Endothelial cell of umbilical vein (primary cell): ENCODE measurements at regions not wholly inside any gene's neighbourhood (a gene's known extent, or its start where the extent isn't known, plus 50 kb on each side); places are given as distances from the start of the nearest gene placed in this dataset.

Experiments used
- BruUV-seq: library from RNA; stranded (reverse); fragments of 400-500 nt; replicated peaks from 2 replicates; lab custom pipeline; 2021; lab: Mats Ljungman, UMichigan
- CTCF ChIA-PET: fragments of 300-600, 350-600 bp; sonication (Branson Sonifier 250); formaldehyde crosslinking; loops from one replicate; lab custom pipeline; 2021; ENCODE audit warnings: antibody characterized with exemption, inconsistent platforms; lab: Charles Lee
- POLR2A ChIA-PET: fragments of 300-600, 350-600 bp; sonication (Branson Sonifier 250); formaldehyde crosslinking; loops from one replicate; lab custom pipeline; 2021; ENCODE audit warnings: antibody characterized with exemption, inconsistent platforms; lab: Charles Lee
- DNase-seq: peaks from one replicate; pipeline ENCODE4 v3.0.0-alpha.2; 2011; ENCODE audit warnings: low read depth, low spot score
- FAIRE-seq: peaks from 2 replicates; lab custom pipeline; 2011; peaks lifted over from hg19 to GRCh38; lab: Jason Lieb, UNC
- H2AFZ ChIP-seq: 2 replicates; pipeline ENCODE4 v1.6.0; 2012; ENCODE audit warnings: low read depth, low read length, control low read depth, inconsistent platforms
- H3K27ac ChIP-seq: 2 replicates; pipeline ENCODE4 v1.5.1; 2011; ENCODE audit warnings: low read depth, mild to moderate bottlenecking, control low read depth, low read length, moderate library complexity; ENCODE audit not compliant: insufficient read depth
- H3K27me3 ChIP-seq, 2 experiments: 2 replicates each; pipeline versions ENCODE4 v1.6.0 to v1.6.1; 2011; ENCODE audit warnings: low read length in 2 of 2, mixed read lengths in 1 of 2; ENCODE audit not compliant: control insufficient read depth in 2 of 2, insufficient read depth in 2 of 2
- H3K36me3 ChIP-seq, 2 experiments: 2 replicates in 1 of 2; 3 replicates in 1 of 2; pipeline ENCODE4 v1.5.1; 2011; ENCODE audit warnings: low read length in 2 of 2, mild to moderate bottlenecking in 1 of 2, moderate library complexity in 1 of 2; ENCODE audit not compliant: control insufficient read depth in 2 of 2, insufficient read depth in 2 of 2; ENCODE audit errors: extremely low read depth in 1 of 2
- H3K4me1 ChIP-seq: 3 replicates; pipeline ENCODE4 v1.5.1; 2011; ENCODE audit warnings: mild to moderate bottlenecking, low read length; ENCODE audit not compliant: control insufficient read depth, insufficient read depth; ENCODE audit errors: extremely low read depth
- H3K4me2 ChIP-seq: 2 replicates; pipeline ENCODE4 v1.6.1; 2011; ENCODE audit warnings: low read length, control low read depth, mixed read lengths; ENCODE audit not compliant: insufficient read depth
- H3K4me3 ChIP-seq, 3 experiments: fragments of 200-600 bp in 1 of 3; sonication (generic), shearing (Covaris generic) in 1 of 3; replicated peaks in 1 of 3; 2 replicates each; pipeline ENCODE4 v1.5.1; 2011 to 2016; ENCODE audit warnings: control low read depth in 3 of 3, low read length in 3 of 3, mild to moderate bottlenecking in 2 of 3, inconsistent platforms in 1 of 3, low read depth in 1 of 3, moderate library complexity in 1 of 3; ENCODE audit not compliant: insufficient read depth in 1 of 3
- H3K79me2 ChIP-seq: 2 replicates; pipeline ENCODE4 v1.6.0; 2012; ENCODE audit warnings: low read length, inconsistent platforms; ENCODE audit not compliant: control insufficient read depth, insufficient read depth
- H3K9ac ChIP-seq: replicated peaks from 2 replicates; pipeline ENCODE3; 2011; ENCODE audit warnings: low read length, control low read depth; ENCODE audit not compliant: insufficient read depth; ENCODE audit errors: extremely low read depth
- H3K9me1 ChIP-seq: replicated peaks from 3 replicates; pipeline ENCODE4 v1.6.0; 2011; ENCODE audit warnings: mild to moderate bottlenecking, low read length; ENCODE audit not compliant: control insufficient read depth, insufficient read depth; ENCODE audit errors: extremely low read depth
- H3K9me3 ChIP-seq: replicated peaks from 2 replicates; pipeline ENCODE4 v1.5.1; 2012; ENCODE audit warnings: low read length, inconsistent platforms; ENCODE audit not compliant: control insufficient read depth, insufficient read depth
- H4K20me1 ChIP-seq: replicated peaks from 2 replicates; pipeline ENCODE3; 2011; ENCODE audit warnings: mild to moderate bottlenecking, low read length; ENCODE audit not compliant: control insufficient read depth, insufficient read depth; ENCODE audit errors: extremely low read depth
- EZH2 ChIP-seq: IDR thresholded peaks from 2 replicates; pipeline ENCODE4 v1.6.1; 2012; ENCODE audit warnings: borderline replicate concordance, low read depth, mild to moderate bottlenecking, moderate library complexity, low read length, inconsistent platforms; ENCODE audit not compliant: severe bottlenecking
- FOS ChIP-seq: IDR thresholded peaks from 2 replicates; pipeline ENCODE4 v1.6.1; 2011; ENCODE audit warnings: mild to moderate bottlenecking, low read length, moderate library complexity, borderline replicate concordance; ENCODE audit not compliant: insufficient read depth
- GATA2 ChIP-seq: IDR thresholded peaks from 2 replicates; pipeline ENCODE4 v1.7.0; 2011; ENCODE audit warnings: low read depth, mild to moderate bottlenecking, moderate library complexity, mixed read lengths, low read length; ENCODE audit not compliant: insufficient read length, insufficient read depth
- JUN ChIP-seq: IDR thresholded peaks from 2 replicates; pipeline ENCODE4 v1.6.1; 2011; ENCODE audit warnings: borderline replicate concordance, low read depth; ENCODE audit not compliant: insufficient read length, insufficient read depth
- MYC ChIP-seq: IDR thresholded peaks from one replicate; pipeline ENCODE4 v1.6.1; 2011; ENCODE audit warnings: mild to moderate bottlenecking, low read depth, low read length
- POLR2A ChIP-seq: IDR thresholded peaks from 2 replicates; pipeline ENCODE4 v1.6.1; 2012; ENCODE audit warnings: low read depth, mild to moderate bottlenecking, control low read depth, low read length
- POLR2AphosphoS5 ChIP-seq: IDR thresholded peaks from 2 replicates; pipeline ENCODE4 v1.6.1; 2012; ENCODE audit warnings: low read depth, mild to moderate bottlenecking, control low read depth, low read length, moderate library complexity; ENCODE audit not compliant: insufficient read depth
- dilution Hi-C: fragments of 300-500 bp; cut with MboI; formaldehyde crosslinking; loops from one replicate; pipeline ENCODE4 v1.15.0; 2019; ENCODE audit warnings: low sequenced_read_pairs; ENCODE audit not compliant: extremely low pct_ligation_motif_present
- intact Hi-C: fragments of 100-400 bp; cut with micrococcal nuclease; formaldehyde crosslinking; loops from one replicate; pipeline ENCODE4 v1.10.0; 2022
- TF ChIP-seq, protein P1 (sequence below), 2 donors: IDR thresholded peaks; 1 replicate in 1 of 2; 2 replicates in 1 of 2; pipeline ENCODE4 v1.5.1; 2011; ENCODE audit warnings: low read length in 2 of 2, mild to moderate bottlenecking in 2 of 2, moderate library complexity in 2 of 2, control low read depth in 1 of 2, inconsistent platforms in 1 of 2, low read depth in 1 of 2; ENCODE audit not compliant: insufficient read depth in 1 of 2; ENCODE audit errors: extremely low read depth in 1 of 2
- TF ChIP-seq, protein P2 (sequence below): IDR thresholded peaks from 2 replicates; pipeline ENCODE4 v1.6.1; 2011; ENCODE audit not compliant: insufficient read depth, insufficient read length

DNA sequence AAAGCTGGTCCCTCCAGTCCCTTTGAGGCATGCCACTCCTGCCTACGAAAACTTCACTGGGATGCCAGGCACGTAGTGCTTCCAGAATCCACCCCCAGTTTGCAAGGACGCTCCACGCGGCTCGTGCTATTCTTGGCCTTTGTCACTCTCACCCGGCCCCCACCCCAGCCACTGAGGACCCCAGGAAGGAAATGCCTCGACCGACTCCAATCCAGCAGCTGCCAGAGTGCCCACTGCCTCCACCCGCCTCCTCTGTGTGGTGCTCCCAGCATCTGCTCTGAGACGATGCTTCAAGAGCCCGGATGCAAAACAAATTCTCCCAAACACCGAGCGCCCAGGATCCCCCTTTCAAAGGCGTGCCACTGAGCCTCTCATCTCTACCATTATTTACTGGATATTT is 123.9 kb downstream of the RFLNA start:
- Histone ChIP-seq H3K27me3 (no peaks in the 10 kb centered on the region), H3K4me2 (no peak overlapping the region), H3K36me3 (peaks cover 2 to 15% of the 10 kb centered on the region in 2 experiments), H3K9me1 (no peaks in the 10 kb centered on the region), H3K4me3 (no peak overlapping the region), H3K27ac (no peak overlapping the region), H3K4me1 (peaks cover 19% of the 10 kb centered on the region), H2AFZ (no peak overlapping the region), H4K20me1 (no peaks in the 10 kb centered on the region), H3K9me3 (no peaks in the 10 kb centered on the region), H3K79me2 (peaks cover 2% of the 10 kb centered on the region), H3K9ac (no peak overlapping the region)
- FAIRE-seq = no peak
- no TSS peak for BruUV-seq
- CTCF ChIA-PET = no interaction called here
- POLR2A ChIA-PET = no interaction called here
- DNase-seq = no peak
- dilution Hi-C loops = no loop called here
- intact Hi-C loops = no loop called here
- TF ChIP-seq, protein P1, sequence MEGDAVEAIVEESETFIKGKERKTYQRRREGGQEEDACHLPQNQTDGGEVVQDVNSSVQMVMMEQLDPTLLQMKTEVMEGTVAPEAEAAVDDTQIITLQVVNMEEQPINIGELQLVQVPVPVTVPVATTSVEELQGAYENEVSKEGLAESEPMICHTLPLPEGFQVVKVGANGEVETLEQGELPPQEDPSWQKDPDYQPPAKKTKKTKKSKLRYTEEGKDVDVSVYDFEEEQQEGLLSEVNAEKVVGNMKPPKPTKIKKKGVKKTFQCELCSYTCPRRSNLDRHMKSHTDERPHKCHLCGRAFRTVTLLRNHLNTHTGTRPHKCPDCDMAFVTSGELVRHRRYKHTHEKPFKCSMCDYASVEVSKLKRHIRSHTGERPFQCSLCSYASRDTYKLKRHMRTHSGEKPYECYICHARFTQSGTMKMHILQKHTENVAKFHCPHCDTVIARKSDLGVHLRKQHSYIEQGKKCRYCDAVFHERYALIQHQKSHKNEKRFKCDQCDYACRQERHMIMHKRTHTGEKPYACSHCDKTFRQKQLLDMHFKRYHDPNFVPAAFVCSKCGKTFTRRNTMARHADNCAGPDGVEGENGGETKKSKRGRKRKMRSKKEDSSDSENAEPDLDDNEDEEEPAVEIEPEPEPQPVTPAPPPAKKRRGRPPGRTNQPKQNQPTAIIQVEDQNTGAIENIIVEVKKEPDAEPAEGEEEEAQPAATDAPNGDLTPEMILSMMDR (IDR thresholded peaks at IDR 0.05; ENCODE audit: extremely low read depth in 1 of 2, insufficient read depth in 1 of 2, low read depth in 1 of 2, low read length in 2 of 2) = no peak
- TF ChIP-seq POLR2A (no peak), JUN (no peak), GATA2 (no peak), EZH2 (no peak), POLR2AphosphoS5 (no peak), FOS (no peak), MYC (no peak)
- TF ChIP-seq, protein P2, sequence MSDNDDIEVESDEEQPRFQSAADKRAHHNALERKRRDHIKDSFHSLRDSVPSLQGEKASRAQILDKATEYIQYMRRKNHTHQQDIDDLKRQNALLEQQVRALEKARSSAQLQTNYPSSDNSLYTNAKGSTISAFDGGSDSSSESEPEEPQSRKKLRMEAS = no peak
